Body of pancreas (tissue), 4 donors: ENCODE measurements at regions not wholly inside any gene's neighbourhood (a gene's known extent, or its start where the extent isn't known, plus 50 kb on each side); places are given as distances from the start of the nearest gene placed in this dataset.

ENCODE experiments used
- ATAC-seq: fragments of 150-250 bp; one replicate; pipeline ENCODE4 v1.9.1; 2016
- DNase-seq, 4 donors: peaks; one replicate each; pipeline ENCODE4 v3.0.0-alpha.2; 2019
- H3K27ac ChIP-seq, 4 donors: fragments of 200-600 bp; sonication (generic); 1 replicate in 3 of 4; 2 replicates in 1 of 4; pipeline versions ENCODE4 v1.5.1 to v1.6.1; 2016 to 2019; ENCODE audit warnings: mild to moderate bottlenecking in 1 of 4, mixed read lengths in 1 of 4, moderate library complexity in 1 of 4
- H3K27me3 ChIP-seq, 2 donors: fragments of 200-600 bp; sonication (generic); one replicate each; pipeline ENCODE4 v1.6.0; 2016; ENCODE audit warnings: mild to moderate bottlenecking in 1 of 2
- H3K36me3 ChIP-seq, 2 donors: fragments of 200-600 bp; sonication (generic); replicated peaks in 1 of 2; 2 replicates each; pipeline ENCODE4 v1.5.1; 2016; ENCODE audit warnings: low read depth in 2 of 2; ENCODE audit not compliant: insufficient read depth in 1 of 2
- H3K4me1 ChIP-seq: fragments of 200-600 bp; sonication (generic); one replicate; pipeline ENCODE4 v1.6.0; 2016
- H3K4me3 ChIP-seq, 2 donors: fragments of 200-600 bp; sonication (generic); 1 replicate in 1 of 2; 2 replicates in 1 of 2; pipeline ENCODE4 v1.5.1; 2016 to 2019
- H3K9me3 ChIP-seq, 3 donors: fragments of 200-600 bp; sonication (generic); 1 replicate in 2 of 3; 2 replicates in 1 of 3; pipeline ENCODE4 v1.5.1; 2016
- CTCF ChIP-seq, 7 experiments: fragments of 450-650 bp in 4 of 7; fragments of 200-600 bp in 3 of 7; sonication (generic) in 3 of 7; IDR thresholded peaks; one replicate each; pipeline ENCODE4 v1.5.1; 2016 to 2019; ENCODE audit warnings: antibody characterized with exemption in 7 of 7
- POLR2A ChIP-seq, 3 donors: fragments of 450-650 bp; IDR thresholded peaks; one replicate each; pipeline ENCODE4 v1.6.1; 2016; ENCODE audit warnings: antibody characterized with exemption in 3 of 3, mild to moderate bottlenecking in 2 of 3
- whole genome bisulfite sequencing, 2 donors: methylation state at CpG; one replicate each; pipeline ENCODE4 v1.1.5; 2017; 5-methylcytosine and 5-hydroxymethylcytosine counted together
- intact Hi-C: fragments of 100-400 bp; cut with DNase I; formaldehyde crosslinking; loops from one replicate; pipeline ENCODE4 v1.15.1; 2023

DNA sequence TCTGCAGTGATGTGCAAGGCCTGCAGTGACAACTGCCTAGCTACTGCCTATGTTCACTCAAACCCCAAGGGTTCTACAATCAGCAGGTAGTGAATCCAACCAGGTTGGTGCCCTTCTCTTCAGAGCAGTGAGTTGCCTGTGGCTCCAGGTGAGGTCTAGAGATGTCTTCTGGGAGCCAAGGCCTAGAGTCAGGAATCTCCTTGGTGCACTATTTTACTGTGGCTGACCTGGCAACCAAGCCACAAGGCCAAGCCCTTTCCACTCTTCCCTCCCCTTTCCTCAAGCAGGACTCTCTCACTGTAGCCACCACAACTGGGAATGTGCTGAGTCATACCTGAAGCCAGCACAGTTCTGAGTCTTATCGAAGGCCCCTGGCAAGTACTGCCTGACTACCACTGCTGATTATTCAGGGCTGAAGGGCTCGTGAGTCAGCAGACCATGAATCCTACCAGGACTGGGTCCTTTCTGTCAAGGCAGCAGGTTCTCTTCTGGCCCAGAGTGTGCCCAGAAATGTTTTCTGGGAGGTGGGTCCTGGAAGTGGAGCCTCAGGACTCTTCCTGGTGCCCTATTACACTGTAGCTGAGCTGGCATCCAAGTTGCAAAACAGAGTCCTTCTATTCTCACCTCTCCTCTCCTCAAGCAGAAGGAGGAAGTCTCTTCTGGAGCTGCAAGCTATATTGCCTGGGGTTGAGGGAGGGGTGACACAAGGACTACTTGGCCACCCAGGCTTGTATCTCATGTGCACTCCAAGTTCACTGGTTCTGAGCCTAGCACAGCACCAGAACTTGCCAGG is 111.6 kb downstream of the BTC start:
- ATAC-seq (peak; percentile 91), DNase-seq (peak; percentile 43 to 67 (median 61))
- no peaks in the 10 kb centered on the region for H3K9me3 ChIP-seq
- H3K27ac ChIP-seq: no peak overlapping the region
- H3K4me3 ChIP-seq: no peak overlapping the region
- no peaks in the 10 kb centered on the region for H3K36me3 ChIP-seq
- H3K27me3 ChIP-seq: no peaks in the 10 kb centered on the region
- no peaks in the 10 kb centered on the region for H3K4me1 ChIP-seq
- TF ChIP-seq CTCF (IDR thresholded peaks at IDR 0.05): no peak
- TF ChIP-seq POLR2A (IDR thresholded peaks at IDR 0.05): no peak
- 9 to 20% methylated on average over 2 of the region's 2 CpGs for WGBS, 2 donors
- intact Hi-C loops: no loop called here

DNA sequence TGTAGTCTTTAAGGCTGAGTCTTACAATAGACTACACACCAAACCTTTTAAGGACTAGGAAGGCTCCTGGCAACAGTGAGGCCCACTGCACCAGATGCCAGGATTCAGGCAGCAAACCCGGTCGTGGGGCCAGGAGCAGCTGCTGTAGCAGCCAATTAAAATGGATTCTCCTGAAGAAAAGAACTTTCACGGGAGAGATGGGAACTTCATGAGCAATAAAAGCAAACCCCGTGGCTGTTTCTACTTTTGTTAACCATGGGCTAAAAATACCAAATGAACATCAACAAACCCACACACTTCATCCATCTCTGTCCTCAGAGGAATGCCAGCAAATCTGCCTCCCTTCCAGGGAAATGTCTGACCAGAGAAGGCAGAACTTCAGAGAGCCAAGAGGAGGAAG is 101.4 kb downstream of the BTC start:
- Histone ChIP-seq H3K27me3 (no peaks in the 10 kb centered on the region), H3K9me3 (no peaks in the 10 kb centered on the region), H3K4me3 (no peak overlapping the region), H3K36me3 (no peaks in the 10 kb centered on the region), H3K27ac (no peak overlapping the region), H3K4me1 (no peaks in the 10 kb centered on the region)
- TF ChIP-seq CTCF (IDR thresholded peaks at IDR 0.05) (no peak), POLR2A (IDR thresholded peaks at IDR 0.05) (no peak)
- intact Hi-C loops: no loop called here
- 38 to 59% methylated on average over 4 of the region's 4 CpGs for WGBS, 2 donors
- ATAC-seq (no peak), DNase-seq (no peak)
